Right lobe of liver (tissue), 6 donors: ENCODE measurements at regions not wholly inside any gene's neighbourhood (a gene's known extent, or its start where the extent isn't known, plus 50 kb on each side); places are given as distances from the start of the nearest gene placed in this dataset.

Experiments
- ATAC-seq, 4 donors: fragments of 200-7000 bp; cut with Tn5 transposase; one replicate each; pipeline ENCODE4 v1.9.1; 2020; ENCODE audit warnings: mild to moderate bottlenecking in 4 of 4, moderate library complexity in 4 of 4
- DNase-seq, 3 donors: peaks; one replicate each; pipeline ENCODE4 v3.0.0-alpha.2; 2020
- H3K27ac ChIP-seq, 3 donors: fragments of 200-600 bp; one replicate each; pipeline ENCODE4 v1.8.0; 2022
- H3K27me3 ChIP-seq, 2 donors: fragments of 200-600 bp; one replicate each; pipeline ENCODE4 v1.8.0; 2022
- H3K36me3 ChIP-seq, 4 donors: fragments of 200-600 bp; sonication (generic) in 1 of 4; one replicate each; pipeline versions ENCODE4 v1.5.1 to v1.8.0; 2017 to 2022; ENCODE audit warnings: control low read depth in 1 of 4
- H3K4me1 ChIP-seq, 4 donors: fragments of 200-600 bp; sonication (generic) in 1 of 4; one replicate each; pipeline versions ENCODE4 v1.5.1 to v1.8.0; 2017 to 2022; ENCODE audit warnings: control low read depth in 1 of 4
- H3K4me3 ChIP-seq, 3 donors: fragments of 200-600 bp; one replicate each; pipeline ENCODE4 v1.8.0; 2022
- H3K9me3 ChIP-seq, 4 donors: fragments of 200-600 bp; sonication (generic) in 1 of 4; one replicate each; pipeline versions ENCODE4 v1.5.1 to v1.8.0; 2017 to 2022; ENCODE audit warnings: control low read depth in 1 of 4
- POLR2A ChIP-seq: fragments of 450-650 bp; IDR thresholded peaks from one replicate; pipeline ENCODE4 v1.6.1; 2017; ENCODE audit warnings: antibody characterized with exemption, mild to moderate bottlenecking
- WGBS: methylation state at CpG from one replicate; pipeline ENCODE4 v1.1.6; 2018; ENCODE audit warnings: low coverage, low lambda C conversion rate; ENCODE audit not compliant: insufficient coverage; ENCODE audit errors: missing lambda C conversion rate; 5-methylcytosine and 5-hydroxymethylcytosine counted together
- intact Hi-C, 2 donors: fragments of 100-400 bp; cut with DNase I; formaldehyde crosslinking; loops; one replicate each; pipeline versions ENCODE4 v1.11.2 to v1.14.1; 2022
- TF ChIP-seq, protein P1 (sequence below), 4 donors: fragments of 200-600 bp in 3 of 4; fragments of 450-650 bp in 1 of 4; IDR thresholded peaks; one replicate each; pipeline versions ENCODE4 v1.5.1 to v1.8.0; 2016 to 2022; ENCODE audit warnings: antibody characterized with exemption in 4 of 4, mild to moderate bottlenecking in 2 of 4
- donor health status: DM: no; HTN: yes; CAD: no.
- donor health status: DM: no; HTN: no; CAD: no.
- donor health status: DM: no; HTN: no; CAD: no.
- donor health status: DM: no; HTN: yes; CAD: no.
- donor health status: DM: no; HTN: yes; CAD: no.

DNA sequence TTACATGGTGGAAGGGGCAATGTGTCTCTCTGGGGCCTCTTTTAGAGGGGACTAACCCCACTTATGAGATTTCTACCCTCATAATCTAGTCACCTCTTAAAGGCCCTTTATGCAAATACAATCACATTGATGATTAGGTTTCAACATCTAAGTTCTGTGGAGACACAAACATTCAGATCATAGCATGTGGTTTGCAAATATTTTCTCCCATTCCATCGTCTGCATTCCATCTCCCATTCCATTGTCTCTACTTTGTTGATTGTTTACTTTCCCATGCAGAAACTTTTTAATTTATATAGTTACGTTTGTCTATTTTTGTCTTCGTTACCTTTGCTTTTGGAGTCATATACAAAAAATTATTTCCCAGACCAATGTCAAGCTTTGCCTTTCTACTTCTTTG is 927.5 kb upstream of the INTU start:
- no peak for TF ChIP-seq POLR2A
- TF ChIP-seq, protein P1, sequence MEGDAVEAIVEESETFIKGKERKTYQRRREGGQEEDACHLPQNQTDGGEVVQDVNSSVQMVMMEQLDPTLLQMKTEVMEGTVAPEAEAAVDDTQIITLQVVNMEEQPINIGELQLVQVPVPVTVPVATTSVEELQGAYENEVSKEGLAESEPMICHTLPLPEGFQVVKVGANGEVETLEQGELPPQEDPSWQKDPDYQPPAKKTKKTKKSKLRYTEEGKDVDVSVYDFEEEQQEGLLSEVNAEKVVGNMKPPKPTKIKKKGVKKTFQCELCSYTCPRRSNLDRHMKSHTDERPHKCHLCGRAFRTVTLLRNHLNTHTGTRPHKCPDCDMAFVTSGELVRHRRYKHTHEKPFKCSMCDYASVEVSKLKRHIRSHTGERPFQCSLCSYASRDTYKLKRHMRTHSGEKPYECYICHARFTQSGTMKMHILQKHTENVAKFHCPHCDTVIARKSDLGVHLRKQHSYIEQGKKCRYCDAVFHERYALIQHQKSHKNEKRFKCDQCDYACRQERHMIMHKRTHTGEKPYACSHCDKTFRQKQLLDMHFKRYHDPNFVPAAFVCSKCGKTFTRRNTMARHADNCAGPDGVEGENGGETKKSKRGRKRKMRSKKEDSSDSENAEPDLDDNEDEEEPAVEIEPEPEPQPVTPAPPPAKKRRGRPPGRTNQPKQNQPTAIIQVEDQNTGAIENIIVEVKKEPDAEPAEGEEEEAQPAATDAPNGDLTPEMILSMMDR (IDR thresholded peaks at IDR 0.05), result no peak
- no peaks in the 10 kb centered on the region for H3K27me3 ChIP-seq
- H3K4me1 ChIP-seq, result no peaks in the 10 kb centered on the region
- H3K9me3 ChIP-seq, result no peaks in the 10 kb centered on the region
- 30% methylated on average over 3 of the region's 3 CpGs for WGBS
- no peak overlapping the region for H3K27ac ChIP-seq
- no peak overlapping the region for H3K4me3 ChIP-seq
- no peaks in the 10 kb centered on the region for H3K36me3 ChIP-seq
- DNase-seq (no peak), ATAC-seq (no peak)
- intact Hi-C loops, result no loop called here

DNA sequence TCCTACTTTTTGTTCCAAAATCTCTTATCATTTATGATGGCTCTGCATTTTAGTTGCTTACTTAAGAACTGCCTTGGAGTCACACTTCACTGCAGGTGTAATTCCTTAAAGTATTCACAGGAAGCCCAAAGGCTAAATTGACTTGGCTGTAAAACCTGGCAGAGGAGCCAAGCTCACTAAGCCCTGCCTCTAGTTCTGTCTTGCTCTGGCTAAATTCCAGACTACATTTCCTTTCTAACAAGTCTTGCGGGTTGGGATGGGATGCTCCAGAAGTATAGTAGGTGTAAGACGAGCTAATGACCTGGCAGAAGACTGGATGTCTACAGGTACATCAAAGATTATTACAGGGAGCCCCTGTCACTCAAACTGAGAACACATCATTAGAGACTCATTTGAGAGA is 924.0 kb upstream of the INTU start:
- no peaks in the 10 kb centered on the region for H3K4me1 ChIP-seq
- WGBS, result 32% methylated on average over 2 of the region's 2 CpGs
- H3K36me3 ChIP-seq, result no peaks in the 10 kb centered on the region
- no peaks in the 10 kb centered on the region for H3K9me3 ChIP-seq
- H3K27me3 ChIP-seq, result no peaks in the 10 kb centered on the region
- no peak overlapping the region for H3K4me3 ChIP-seq
- DNase-seq (no peak), ATAC-seq (no peak)
- no peak overlapping the region for H3K27ac ChIP-seq
- no peak for TF ChIP-seq POLR2A
- TF ChIP-seq, protein P1 (IDR thresholded peaks at IDR 0.05), result no peak
- intact Hi-C loops, result no loop called here

DNA sequence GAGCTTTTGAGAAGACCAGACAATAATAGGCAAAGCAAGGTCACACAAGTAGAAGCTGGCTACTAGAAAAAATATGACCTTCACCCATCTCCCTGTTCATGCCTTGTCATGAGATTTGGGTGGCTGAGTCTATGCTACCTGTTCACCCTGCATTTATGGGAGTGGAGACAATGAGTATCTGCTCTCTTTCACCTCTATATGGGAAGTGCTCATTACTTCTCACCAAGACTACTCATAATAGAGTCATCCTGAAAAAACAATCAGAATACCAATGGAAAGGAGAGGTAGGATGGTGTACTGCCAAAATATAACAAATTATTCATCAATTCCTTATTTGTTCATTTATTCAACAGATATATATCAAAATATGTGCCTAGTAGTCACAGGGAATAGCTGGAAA is 921.8 kb upstream of the INTU start:
- H3K27ac ChIP-seq, result no peak overlapping the region
- H3K36me3 ChIP-seq, result no peaks in the 10 kb centered on the region
- no peak for TF ChIP-seq POLR2A
- TF ChIP-seq, protein P1 (IDR thresholded peaks at IDR 0.05), result no peak
- H3K4me1 ChIP-seq, result no peaks in the 10 kb centered on the region
- ATAC-seq, result no peak
- no peak for DNase-seq
- H3K9me3 ChIP-seq, result no peaks in the 10 kb centered on the region
- no peak overlapping the region for H3K4me3 ChIP-seq
- intact Hi-C loops, result no loop called here
- H3K27me3 ChIP-seq, result no peaks in the 10 kb centered on the region

DNA sequence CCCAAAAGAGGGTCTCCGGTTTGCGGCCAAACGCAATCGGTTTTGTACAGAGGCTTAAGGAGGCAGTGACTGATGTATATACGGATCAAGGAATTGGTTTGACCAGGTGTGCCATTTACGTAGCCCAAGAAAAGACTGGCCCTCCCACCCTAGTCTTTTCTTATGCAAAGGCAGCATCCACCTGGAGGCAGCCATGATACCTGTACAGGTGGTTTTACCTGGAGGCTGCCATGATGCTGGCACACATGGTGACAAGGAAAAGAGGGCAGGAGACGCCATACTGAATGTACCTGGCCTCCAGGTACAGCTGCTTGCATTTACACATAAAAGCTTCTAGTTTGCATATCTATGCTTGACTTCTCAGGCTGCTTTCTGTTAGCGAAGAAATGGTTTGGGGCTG is 917.7 kb upstream of the INTU start:
- DNase-seq (peak in 1 of 3 donors; percentile 17), ATAC-seq (no peak)
- intact Hi-C loops, result no loop called here
- no peaks in the 10 kb centered on the region for H3K9me3 ChIP-seq
- TF ChIP-seq, protein P1 (IDR thresholded peaks at IDR 0.05), result no peak
- no peak for TF ChIP-seq POLR2A
- H3K4me3 ChIP-seq, result no peak overlapping the region
- H3K36me3 ChIP-seq, result no peaks in the 10 kb centered on the region
- H3K27me3 ChIP-seq, result no peaks in the 10 kb centered on the region
- H3K27ac ChIP-seq, result no peak overlapping the region
- 75% methylated on average over 7 of the region's 8 CpGs for WGBS
- H3K4me1 ChIP-seq, result no peaks in the 10 kb centered on the region

DNA sequence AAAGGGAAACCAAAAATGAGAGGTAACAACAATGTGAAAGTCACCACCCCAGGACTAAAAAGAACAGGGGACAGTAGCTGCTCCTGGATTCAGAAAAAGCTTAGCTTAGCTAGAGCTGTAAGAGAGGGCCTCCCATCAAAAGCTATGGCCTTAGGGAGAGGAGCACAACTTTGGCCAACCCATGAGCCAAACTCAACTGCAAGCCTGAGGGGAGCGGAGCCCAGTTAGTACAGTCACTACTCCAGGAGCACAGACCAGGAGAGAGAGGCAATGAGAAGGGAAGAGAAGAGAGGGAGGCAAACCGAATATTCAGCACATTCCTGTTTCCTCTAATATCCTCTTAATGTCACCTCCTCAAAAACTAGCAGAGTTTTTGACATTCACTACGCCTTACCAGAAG is 917.1 kb upstream of the INTU start:
- H3K36me3 ChIP-seq, result no peaks in the 10 kb centered on the region
- H3K4me3 ChIP-seq, result no peak overlapping the region
- DNase-seq (no peak), ATAC-seq (no peak)
- 45% methylated on average over 3 of the region's 3 CpGs for WGBS
- no peaks in the 10 kb centered on the region for H3K27me3 ChIP-seq
- no peaks in the 10 kb centered on the region for H3K4me1 ChIP-seq
- intact Hi-C loops, result no loop called here
- no peak for TF ChIP-seq POLR2A
- TF ChIP-seq, protein P1 (IDR thresholded peaks at IDR 0.05), result no peak
- H3K9me3 ChIP-seq, result no peaks in the 10 kb centered on the region
- H3K27ac ChIP-seq, result no peak overlapping the region
